COLO829 (cell line): ENCODE measurements at regions not wholly inside any gene's neighbourhood (a gene's known extent, or its start where the extent isn't known, plus 50 kb on each side); places are given as distances from the start of the nearest gene placed in this dataset.
A peak's percentile ranks its signal among the peaks of the same experiment; 100 is the strongest.
"Not testable (repeated sequence)": the region's sequence is repeated elsewhere in the genome, so short reads cannot be mapped to it uniquely, and the experiment has no call there.

Experiments
- DNase-seq: peaks from one replicate; pipeline ENCODE4 v3.0.0; 2012; ENCODE audit warnings: low spot score

DNA sequence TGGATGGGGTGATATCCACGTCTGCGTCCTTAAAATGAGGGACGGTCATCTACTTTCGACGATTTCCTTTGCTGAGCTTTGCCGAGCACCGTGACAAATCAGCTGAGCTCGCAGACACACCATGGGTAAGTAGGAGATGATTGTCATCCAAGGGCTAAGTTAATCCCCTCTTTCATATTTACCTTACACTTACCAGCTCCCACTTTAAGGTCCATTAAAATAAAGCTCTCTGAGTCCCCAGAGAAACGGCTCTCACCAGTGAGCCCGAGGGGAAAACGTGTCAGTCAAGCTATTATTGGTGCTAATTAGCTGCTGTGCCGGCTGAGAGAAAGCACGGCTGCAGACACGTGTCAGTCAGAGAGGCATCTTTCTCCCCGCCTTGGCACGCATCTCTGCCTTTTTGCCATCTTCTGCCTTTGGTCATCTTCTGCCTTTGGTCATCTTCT, 72.2 kb downstream of the CRLF2 start:
- DNase-seq, result no peak

DNA sequence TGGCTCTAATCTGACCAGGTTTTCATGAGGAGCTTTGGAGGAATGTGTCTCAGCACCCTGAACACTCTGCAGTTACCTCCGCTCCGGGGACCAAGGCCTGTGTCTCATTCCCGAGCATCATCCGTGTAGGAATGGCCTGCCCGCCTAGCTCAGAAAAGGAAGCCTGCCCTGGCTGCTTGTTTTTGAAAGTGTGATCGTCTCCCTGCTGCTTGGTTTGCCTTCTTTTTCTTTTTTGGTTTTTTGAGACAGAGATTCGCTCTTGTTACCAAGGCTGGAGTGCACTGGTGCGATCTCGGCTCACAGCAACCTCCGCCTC, 73.3 kb downstream of the CRLF2 start:
- DNase-seq, result no peak

DNA sequence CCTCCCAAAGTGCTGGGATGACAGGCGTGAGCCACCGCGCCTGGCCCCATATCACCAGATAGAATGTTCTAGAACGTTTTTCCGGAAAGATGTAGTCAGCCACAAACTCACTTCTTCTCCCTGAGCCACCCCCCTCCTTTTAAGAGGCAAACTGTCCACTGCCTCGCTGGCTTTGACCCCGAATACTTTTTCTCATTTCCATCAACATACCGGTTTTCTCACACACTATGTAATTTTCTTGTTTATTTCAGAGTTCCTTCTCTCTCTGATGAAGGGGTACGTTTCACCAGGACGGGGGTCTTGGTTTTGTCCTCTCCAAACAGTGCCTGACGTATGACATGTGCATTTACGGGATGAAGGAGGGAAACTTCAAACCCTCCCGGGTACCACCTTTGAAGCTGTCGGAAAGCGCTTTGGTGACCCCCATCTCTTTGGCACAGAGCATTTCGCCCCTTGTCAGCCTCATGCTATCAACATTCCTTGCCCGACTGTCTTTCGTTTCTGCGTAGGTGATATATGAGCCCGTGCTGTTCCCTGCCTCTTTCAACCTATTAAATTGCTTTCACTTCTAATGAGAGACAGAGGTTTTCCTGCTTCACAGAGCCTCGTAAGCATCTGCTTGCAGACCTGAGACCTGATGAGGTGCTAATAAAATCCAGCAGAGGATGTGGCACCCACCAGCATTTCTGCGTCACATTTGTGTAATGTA, 73.8 kb downstream of the CRLF2 start:
- no peak for DNase-seq

DNA sequence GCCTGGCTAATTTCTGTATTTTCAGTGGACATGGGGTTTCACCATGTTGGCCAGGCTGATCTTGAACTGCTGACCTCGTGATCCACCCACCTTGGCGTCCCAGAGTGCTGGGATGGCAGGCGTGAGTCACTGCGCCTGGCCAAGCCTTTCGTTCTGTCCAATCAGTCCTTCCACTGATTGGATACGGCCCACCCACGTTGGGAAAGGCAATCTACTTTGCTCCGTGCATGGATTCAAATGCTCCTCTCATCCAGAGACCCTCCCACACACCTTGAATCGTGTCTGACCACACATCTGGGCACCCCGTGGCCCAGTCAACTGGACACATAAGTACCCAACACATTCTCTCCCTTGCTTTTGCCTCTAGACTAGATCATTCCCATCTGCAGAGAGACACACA, 74.9 kb downstream of the CRLF2 start:
- DNase-seq, result no peak

DNA sequence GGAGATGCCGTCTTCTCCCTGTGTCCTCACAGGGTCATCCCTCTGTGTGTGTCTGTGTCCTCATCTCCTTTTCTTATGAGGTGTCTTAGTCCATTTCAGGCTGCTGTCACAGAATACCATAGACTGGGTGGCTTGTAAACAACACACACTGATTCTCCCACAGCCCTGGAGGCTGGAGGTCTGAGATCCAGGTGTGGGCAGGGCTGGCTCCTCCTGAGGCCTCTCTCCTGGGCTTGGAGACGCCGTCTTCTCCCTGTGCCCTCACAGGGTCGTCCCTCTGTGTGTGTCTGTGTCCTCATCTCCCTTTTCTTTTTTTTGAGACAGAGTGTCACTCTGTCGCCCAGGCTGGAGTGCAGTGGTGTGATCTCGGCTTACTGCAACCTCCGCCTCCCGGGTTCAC, 75.9 kb downstream of the CRLF2 start:
- not testable (repeated sequence) for DNase-seq

DNA sequence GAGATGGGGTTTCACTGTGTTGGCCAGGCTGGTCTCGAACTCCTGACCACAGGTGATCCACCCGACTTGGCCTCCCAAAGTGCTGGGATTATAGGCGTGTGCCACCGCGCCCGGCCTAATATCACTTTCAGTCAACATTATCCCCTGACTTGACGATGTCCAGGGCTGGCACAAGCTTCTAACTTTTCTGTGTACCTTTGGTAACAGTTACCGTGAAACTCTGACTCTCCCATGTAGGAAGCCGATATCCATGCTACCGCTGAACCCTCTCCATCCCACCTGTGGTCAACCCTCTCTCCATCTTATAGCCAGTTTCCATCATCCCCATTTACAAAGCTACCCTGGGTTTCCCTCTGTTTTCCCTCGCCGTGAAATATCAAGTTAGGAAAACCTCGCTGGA, 77.5 kb downstream of the CRLF2 start:
- no peak for DNase-seq

DNA sequence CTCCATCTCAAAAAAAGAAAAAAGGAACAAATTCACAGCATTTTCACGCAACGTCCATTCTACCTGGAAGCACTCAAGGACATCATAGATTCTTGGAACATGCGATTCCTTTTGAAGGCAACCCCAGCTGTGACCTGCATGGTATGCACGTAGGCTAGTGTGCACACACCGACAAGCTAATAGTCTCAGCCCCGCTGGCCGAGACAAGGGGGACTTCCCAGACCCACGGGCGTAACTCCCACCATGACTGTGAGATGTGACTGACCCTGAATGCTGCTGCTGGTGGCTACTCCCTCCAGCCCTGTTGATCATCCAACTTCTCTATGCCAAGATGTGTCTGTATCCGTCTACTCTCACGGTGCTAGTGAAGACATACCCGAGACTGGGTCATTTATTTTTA, 78.3 kb downstream of the CRLF2 start:
- DNase-seq, result no peak

DNA sequence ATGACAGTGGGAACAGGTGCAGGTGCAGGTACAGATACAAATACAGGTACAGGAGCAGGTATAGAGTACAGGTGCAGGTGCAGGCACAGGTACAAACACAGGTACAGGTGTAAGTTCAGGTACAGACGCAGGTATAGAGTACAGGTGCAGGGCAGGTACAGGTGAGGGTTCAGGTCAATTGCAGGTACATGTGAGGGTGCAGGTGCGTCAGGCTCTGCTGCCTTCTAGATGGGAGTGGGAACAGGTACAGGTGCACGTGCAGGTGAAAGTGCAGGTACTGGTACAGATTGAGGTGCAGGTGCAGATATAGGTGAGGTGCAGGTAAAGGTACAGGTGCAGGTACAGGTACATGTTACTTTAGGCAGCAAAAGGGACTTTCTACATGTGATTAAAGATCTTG, 85.7 kb downstream of the CRLF2 start:
- DNase-seq, result no peak

DNA sequence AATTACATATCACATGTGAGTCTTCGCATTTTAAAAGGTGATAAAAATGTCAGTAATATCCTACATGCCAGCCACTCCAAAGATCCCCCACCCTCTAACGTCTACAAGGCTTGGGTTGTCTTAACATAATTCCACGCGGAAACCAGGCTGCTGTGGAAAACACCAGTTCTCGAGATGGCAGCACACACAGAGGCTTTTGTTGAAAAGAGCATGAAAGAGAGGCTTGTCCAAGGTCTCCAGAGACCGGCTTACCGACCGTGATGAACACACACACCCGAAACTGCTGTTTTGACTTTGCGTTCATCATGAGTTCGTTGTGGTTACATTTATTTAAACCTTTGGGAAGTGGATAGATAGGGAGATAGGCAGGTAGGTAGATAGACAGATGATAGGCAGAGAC, 87.9 kb downstream of the CRLF2 start:
- peak; percentile 53 for DNase-seq

DNA sequence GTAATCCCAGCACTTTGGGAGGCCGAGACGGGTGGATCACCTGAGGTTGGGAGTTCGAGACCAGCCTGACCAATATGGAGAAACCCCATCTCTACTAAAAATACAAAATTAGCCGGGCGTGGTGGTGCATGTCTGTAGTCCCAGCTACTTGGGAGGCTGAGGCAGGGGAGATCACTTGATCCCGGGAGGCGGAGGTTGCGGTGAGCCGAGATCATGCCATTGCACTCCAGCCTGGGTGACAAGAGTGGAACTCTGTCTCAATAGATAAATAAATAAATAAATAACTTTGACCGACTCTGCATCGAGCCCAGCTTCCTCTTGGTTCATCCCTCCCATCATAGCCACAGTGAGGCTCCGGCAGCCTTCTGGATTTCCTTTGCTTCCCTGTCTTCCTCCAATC, 89.6 kb downstream of the CRLF2 start:
- DNase-seq, result not testable (repeated sequence)

DNA sequence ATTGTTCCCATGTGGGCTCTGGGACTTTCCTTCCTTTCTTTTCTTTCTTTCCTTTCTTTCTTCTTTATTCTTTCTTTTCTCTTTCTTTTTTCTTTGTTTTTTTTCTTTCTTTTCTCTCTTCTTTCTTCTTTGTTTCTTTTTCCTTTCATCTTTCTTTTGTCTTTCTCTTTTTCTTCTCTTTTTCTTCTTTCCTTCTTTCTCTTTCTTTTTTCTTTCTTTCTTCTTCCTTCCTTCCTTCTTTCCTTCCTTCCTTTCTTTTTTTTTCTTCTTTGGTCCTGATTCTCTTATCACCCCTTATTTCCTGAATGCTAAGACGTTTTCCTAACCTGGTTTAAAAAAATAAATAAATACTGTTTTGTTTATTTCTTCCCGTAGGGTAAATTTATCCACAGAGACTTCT, 93.2 kb downstream of the CRLF2 start:
- no peak for DNase-seq

DNA sequence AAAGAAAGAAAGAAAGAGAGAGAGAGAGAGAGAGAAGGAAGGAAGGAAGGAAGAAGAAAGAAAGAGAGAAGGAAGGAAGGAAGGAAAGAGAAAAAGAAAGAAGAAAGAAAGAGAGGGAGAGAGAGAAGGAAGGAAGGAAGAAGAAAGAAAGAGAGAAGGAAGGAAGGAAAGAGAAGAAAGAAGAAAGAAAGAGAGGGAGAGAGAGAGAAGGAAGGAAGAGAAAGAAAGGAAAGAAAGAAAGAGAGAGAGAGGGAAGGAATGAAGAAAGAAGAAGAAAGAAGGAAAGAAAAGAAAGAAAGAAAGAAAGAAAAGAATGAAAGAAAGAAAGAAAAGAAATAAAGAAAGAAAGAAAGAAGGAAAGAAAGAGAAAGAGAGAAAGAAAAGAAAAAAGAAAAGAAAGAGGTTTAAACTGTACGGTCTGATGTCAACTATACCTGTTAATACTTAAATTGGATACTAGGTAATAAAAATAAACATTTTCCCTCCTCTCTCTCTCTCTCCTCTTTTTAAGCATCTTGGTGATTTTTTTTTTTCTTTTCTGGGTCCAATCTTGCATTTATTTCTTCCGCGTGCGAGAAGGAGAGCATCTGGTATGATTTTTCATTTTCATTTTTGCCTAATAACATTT, 93.8 kb downstream of the CRLF2 start:
- DNase-seq, result no peak

DNA sequence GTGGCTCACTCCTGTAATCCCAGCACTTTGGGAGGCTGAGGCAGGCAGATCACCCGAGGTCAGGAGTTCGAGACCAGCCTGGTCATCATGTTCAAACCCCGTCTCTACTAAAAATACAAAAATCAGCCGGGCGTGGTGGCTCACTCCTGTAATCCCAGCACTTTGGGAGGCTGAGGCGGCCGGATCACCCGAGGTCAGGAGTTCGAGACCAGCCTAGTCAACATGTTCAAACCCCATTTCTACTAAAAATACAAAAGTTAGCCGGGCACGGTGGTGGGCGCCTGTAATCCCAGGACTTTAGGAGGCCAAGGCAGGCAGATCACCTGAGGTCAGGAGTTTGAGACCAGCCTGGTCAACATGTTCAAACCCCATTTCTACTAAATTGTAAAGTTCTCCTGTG, 97.0 kb downstream of the CRLF2 start:
- not testable (repeated sequence) for DNase-seq

DNA sequence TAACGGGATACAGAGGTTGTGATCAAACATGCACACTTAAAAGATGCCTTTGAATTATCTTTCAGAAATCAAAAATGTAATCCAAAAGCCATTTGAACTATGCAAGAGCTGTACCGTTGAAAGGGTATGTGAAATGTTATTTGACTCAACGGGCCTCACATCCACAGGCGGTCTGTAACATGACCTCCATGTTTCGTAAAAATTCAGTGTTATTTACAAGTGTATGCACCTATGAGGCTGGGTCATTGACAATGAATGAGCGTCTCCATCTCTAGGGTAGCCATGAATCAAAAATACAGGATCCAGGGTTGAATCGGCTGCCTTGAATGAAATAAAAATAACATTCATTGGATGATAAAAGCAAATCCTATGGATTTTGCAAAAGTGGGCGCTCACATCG, 100.1 kb downstream of the CRLF2 start:
- DNase-seq, result no peak

DNA sequence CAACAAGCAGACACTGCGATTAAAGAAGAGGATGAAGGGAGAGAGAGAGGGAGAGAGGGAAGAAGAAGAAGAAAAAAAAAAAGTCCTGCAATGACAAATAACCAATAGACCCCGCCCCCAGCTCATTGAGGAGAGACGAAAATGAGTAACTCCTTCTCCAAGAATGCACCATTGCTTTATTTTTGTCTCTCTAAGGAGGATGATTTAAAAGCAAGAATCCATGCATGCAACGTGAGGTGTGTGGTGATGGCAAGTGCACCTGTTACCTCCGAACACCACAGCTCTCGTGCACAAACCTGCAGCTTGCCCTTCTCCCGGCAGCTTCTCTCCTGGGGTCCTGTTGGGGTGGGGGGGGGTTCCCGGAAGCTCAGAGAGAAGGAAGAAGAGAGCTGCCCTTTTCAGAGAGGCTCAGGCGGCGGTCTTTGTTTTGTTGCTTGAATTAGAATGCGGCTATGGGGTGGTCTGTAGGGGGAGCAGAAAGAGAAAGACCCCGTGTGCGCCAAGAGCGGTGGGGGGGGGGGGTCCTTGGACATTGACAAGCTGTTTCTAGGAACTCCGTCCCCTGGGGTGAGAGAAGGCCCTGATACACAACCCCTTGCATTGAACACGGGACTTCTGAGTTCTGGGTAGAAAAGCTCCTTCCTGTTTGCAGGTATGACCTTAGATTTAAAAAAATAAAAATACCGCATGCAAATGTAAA, 100.7 kb downstream of the CRLF2 start:
- no peak for DNase-seq

DNA sequence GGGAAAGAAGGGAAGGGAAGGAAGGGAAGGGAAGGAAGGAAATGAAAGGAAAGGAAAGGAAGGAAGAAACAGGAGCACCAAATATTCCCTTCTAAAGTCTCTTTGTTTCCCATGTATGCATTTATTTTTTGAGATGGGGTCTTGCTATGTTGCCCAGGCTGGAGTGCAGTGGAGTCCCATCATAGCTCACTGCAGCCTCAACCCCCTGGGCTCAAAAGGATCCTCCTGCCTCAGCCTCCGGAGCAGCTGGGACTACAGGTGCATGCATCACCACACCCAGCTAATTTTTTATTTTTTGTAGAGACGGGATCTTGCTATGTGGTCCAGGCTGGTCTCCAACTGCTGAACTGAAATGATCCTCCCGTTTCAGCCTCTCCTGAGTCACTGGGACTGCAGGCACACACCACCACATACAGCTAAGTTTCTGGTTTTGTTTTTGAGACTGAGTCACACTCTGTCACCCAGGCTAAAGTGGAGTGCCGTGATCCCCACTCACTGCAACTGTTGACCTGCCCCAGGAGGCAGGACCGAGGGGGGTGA, 102.8 kb downstream of the CRLF2 start:
- DNase-seq, result no peak

DNA sequence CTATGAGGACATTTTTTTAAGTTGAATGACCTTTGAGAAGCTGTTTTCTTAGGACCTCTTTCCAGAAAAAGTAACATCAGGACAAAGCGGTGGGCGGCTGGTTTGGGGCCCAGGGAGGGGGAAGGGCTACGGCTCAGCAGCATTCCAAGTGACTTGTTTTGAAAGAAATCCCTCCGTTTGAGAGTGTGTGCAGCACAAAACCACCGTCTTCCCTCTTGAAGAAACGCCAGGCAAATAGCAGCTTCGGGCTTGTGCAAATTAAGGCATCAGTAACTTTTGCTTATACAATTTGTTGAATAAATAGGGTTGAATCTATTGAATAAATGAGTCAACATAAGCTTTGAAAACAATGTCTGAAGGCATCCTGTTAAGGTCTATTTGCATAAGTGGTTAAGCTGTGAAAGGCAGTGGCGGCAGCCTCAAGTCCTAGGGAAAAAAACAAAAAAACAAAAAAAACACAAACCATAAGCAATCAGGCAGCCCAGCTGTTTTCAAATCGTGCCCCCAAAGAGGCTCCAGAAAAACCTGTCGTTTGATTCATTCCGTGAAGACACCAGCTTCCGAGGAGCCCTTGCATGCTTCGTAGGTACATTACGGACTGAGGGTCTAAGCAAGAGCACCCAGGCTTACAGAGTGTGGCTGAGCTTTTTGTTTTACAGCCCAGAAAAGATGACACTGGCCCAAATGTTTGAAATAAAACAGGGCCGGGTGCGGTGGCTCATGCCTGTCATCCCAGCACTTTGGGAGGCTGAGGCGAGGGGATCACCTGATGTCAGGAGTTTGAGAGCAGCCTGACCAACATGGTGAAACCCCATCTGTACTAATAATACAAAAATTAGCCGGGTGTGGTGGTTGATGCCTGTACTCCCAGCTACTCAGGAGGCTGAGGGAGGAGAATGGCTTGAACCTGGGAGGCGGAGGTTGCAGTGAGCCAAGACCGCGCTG, 103.7 kb downstream of the CRLF2 start:
- DNase-seq, result no peak

DNA sequence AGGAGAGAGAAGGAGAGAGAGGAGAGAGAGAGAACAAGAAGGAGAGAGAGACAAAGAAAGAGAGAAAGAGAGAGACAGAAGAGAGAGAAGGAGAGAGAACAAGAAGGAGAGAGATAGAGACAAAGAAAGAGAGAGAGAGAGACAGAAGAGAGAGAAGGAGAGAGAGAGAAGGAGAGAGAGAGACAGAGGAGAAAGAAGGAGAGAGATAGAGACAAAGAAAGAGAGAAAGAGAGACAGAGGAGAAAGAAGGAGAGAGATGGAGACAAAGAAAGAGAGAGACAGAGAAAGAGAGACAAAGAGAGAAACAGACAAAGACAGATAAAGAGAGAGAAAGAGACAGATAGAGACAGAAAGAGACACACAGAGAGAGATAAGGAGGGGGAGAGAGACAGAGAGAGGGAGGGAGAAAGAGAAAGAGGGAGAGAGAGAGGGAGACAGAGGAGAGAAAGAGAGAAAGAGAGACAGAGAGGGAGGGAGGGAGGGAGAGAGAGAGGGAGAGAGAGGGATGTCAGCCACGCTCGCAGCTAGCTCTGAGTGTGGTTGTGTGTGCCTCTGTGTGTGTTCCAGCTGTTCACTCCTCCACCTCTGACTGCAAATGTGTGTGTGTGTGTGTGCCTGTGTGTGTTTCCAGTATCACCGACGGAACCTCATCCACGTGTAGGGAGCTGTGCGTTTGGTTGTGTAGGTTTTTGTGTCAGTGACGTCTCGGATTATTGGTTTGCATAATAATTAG, 105.8 kb downstream of the CRLF2 start:
- no peak for DNase-seq

DNA sequence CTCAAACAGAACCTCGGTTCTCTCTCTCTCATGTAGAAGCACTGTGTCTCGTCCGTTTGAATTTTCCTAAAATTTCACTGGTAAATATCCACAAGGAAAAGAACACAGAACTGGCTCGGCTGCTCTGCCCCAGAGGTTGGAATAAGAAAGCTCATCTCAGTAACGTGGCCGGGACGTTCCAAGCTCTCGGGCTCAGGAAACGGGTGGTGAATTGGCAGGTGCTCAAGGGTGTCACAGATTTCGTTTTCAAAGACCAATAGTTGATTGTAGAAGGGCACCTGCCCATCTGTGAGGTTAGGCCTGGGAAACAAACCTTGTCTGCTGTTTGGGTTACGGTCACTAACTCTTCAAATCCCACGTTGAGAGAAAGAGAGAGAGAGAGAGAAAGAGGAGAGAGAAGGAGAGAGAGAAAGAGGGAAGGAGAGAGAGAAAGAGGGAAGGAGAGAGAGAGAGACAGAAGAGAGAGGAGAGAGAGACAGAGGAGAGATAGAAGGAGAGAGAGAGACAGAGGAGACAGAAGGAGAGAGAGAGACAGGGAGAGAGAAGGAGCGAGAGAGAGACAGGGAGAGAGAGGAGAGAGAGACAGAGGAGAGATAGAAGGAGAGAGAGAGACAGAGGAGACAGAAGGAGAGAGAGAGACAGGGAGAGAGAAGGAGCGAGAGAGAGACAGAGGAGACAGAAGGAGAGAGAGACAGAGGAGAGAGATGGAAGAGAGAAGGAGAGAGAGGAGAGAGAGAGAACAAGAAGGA, 106.6 kb downstream of the CRLF2 start:
- no peak for DNase-seq

DNA sequence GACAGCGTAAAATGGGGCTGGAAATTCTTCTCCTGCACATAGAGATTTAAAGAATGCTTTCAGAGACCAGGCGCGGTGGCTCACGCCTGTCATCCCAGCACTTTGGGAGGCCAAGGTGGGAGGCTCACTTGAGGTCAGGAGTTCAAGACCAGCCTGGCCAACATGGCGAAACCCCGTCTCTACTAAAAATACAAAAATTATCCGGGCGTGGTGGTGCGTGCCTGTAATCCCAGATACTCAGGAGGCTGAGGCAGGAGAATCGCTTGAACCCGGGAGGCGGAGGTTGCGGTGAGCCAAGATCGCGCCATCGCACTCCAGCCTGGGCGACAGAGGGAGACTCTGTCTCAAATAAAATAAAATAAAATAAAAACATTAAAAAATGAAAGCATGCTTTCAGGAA, 107.4 kb downstream of the CRLF2 start:
- DNase-seq, result not testable (repeated sequence)

DNA sequence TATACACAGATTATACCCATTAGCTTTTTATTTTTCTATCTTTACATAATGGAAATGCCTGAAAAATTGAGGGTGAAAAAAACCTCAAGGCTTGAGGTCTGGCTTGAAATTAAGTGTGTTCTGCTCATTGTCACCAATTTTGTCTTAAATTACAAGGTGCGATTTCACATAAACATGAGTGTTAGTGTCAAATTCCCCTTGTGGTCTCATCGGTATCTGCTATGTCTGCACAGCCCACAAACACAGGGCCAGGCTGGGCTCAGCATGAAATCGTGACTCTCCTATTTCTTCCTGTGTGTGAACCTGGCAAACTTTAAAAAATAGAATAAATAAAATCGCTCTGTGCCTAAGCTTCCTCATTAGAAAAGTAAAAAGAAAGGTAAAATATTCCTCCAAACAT, 109.1 kb downstream of the CRLF2 start:
- DNase-seq, result no peak
